BJ (cell line): ENCODE measurements at regions not wholly inside any gene's neighbourhood (a gene's known extent, or its start where the extent isn't known, plus 50 kb on each side); places are given as distances from the start of the nearest gene placed in this dataset.

Experiments
- CTCF ChIA-PET: fragments of 350-600 bp; formaldehyde crosslinking; extraction: SDS; loops from one replicate; lab custom pipeline; 2021; ENCODE audit warnings: antibody characterized with exemption, inconsistent platforms; lab: Yijun Ruan, JAX
- POLR2A ChIA-PET: fragments of 300-600 bp; sonication (Branson Sonifier 250); formaldehyde crosslinking; extraction: SDS; loops from one replicate; lab custom pipeline; 2021; ENCODE audit warnings: antibody characterized with exemption; lab: Charles Lee
- DNase-seq: peaks from one replicate; pipeline ENCODE4 v3.0.0-alpha.2; 2011; ENCODE audit warnings: low read depth
- H3K27me3 ChIP-seq: 2 replicates; pipeline ENCODE4 v1.6.0; 2011; ENCODE audit warnings: low read length; ENCODE audit not compliant: control insufficient read depth, insufficient read depth
- H3K36me3 ChIP-seq: 2 replicates; pipeline ENCODE4 v1.5.1; 2011; ENCODE audit warnings: low read length; ENCODE audit not compliant: control insufficient read depth, insufficient read depth
- H3K4me3 ChIP-seq: 2 replicates; pipeline ENCODE4 v1.5.1; 2011; ENCODE audit warnings: low read depth, mild to moderate bottlenecking, control low read depth, low read length
- CTCF ChIP-seq: IDR thresholded peaks from 2 replicates; pipeline ENCODE4 v1.5.1; 2011; ENCODE audit warnings: low read depth, mild to moderate bottlenecking, control low read depth, inconsistent platforms, low read length, moderate library complexity; ENCODE audit not compliant: insufficient read depth

- DNase-seq = no peak
- TF ChIP-seq CTCF = no peak
- no peaks in the 10 kb centered on the region for H3K36me3 ChIP-seq
- CTCF ChIA-PET = interaction anchor here (0.6 kb wide), 1 partner anchor 16 kb away, joined by 3 read pairs; no protein-coding TSS in a partner anchor
- POLR2A ChIA-PET = no interaction called here
- H3K27me3 ChIP-seq = no peaks in the 10 kb centered on the region
- no peak overlapping the region for H3K4me3 ChIP-seq
These were observed 530.3 kb downstream of the EPHA5 start for GRCh38 chr4:65139998-65140397.

- DNase-seq = no peak
- no peaks in the 10 kb centered on the region for H3K36me3 ChIP-seq
- CTCF ChIA-PET = no interaction called here
- no peak for TF ChIP-seq CTCF
- H3K27me3 ChIP-seq = no peaks in the 10 kb centered on the region
- POLR2A ChIA-PET = no interaction called here
- H3K4me3 ChIP-seq = no peak overlapping the region
These were observed 544.1 kb downstream of the EPHA5 start for GRCh38 chr4:65126200-65126599.

- no peak for DNase-seq
- Histone ChIP-seq H3K4me3 (no peak overlapping the region), H3K36me3 (no peaks in the 10 kb centered on the region), H3K27me3 (no peaks in the 10 kb centered on the region)
- no peak for TF ChIP-seq CTCF
- ChIA-PET CTCF (no interaction called here), POLR2A (no interaction called here)
These were observed 550.0 kb downstream of the EPHA5 start for GRCh38 chr4:65120287-65120686.

GRCh38 chr4:65102419-65102818, 567.9 kb downstream of the EPHA5 start:
- H3K4me3 ChIP-seq = no peak overlapping the region
- no peaks in the 10 kb centered on the region for H3K27me3 ChIP-seq
- no peaks in the 10 kb centered on the region for H3K36me3 ChIP-seq
- ChIA-PET POLR2A (no interaction called here), CTCF (no interaction called here)
- no peak for DNase-seq
- TF ChIP-seq CTCF = no peak

GRCh38 chr4:65096630-65097029, 573.7 kb downstream of the EPHA5 start:
- Histone ChIP-seq H3K27me3 (no peaks in the 10 kb centered on the region), H3K36me3 (no peaks in the 10 kb centered on the region), H3K4me3 (no peak overlapping the region)
- DNase-seq = no peak
- CTCF ChIA-PET = no interaction called here
- TF ChIP-seq CTCF = no peak
- POLR2A ChIA-PET = no interaction called here
